ENCODE measurements at regions not wholly inside any gene's neighbourhood (a gene's known extent, or its start where the extent isn't known, plus 50 kb on each side); places are given as distances from the start of the nearest gene placed in this dataset.
A peak's percentile ranks its signal among the peaks of the same experiment; 100 is the strongest.

- intact Hi-C loops (cut with micrococcal nuclease; ENCODE audit: unreplicated experiment): no loop called here
Observed at GRCh38 chr16:85481206-85481605, 131.9 kb upstream of the GSE1 start.

GRCh38 chr16:85481738-85482137 lies 131.4 kb upstream of the GSE1 start:
- TF ChIP-seq REST (IDR thresholded peaks at IDR 0.05; ENCODE audit: insufficient read depth in 1 of 2, low read depth in 2 of 2, low read length in 1 of 2) (no peak), SIN3A (IDR thresholded peaks at IDR 0.05; ENCODE audit: borderline replicate concordance, insufficient read depth, low read depth, low read length) (no peak), POLR2AphosphoS5 (IDR thresholded peaks at IDR 0.05; ENCODE audit: low read depth, low read length) (no peak), CTCF (IDR thresholded peaks at IDR 0.05) (no peak)
- intact Hi-C loops (cut with micrococcal nuclease; ENCODE audit: unreplicated experiment): no loop called here
- Histone ChIP-seq H3K9me3 (ENCODE audit: control insufficient read depth, insufficient read depth, low read depth, low read length) (no peaks in the 10 kb centered on the region), H3K27me3 (ENCODE audit: control insufficient read depth, insufficient read depth, low read length) (no peaks in the 10 kb centered on the region), H3K27ac (ENCODE audit: low read length) (no peak overlapping the region), H3K4me1 (ENCODE audit: control insufficient read depth, insufficient read depth, low read length) (no peaks in the 10 kb centered on the region), H3K4me3 (ENCODE audit: low read depth in 2 of 2, low read length in 2 of 2) (no peak overlapping the region), H3K36me3 (ENCODE audit: control insufficient read depth, insufficient read depth, low read length) (no peaks in the 10 kb centered on the region)
- DNase-seq (ENCODE audit: low read depth, low spot score) (no peak), ATAC-seq (no peak)
- BruUV-seq (replicated peaks): TSS peak; percentile 74
- in situ Hi-C loops (cut with HindIII; ENCODE audit: low pct_unique_long_range_greater_than_20kb, low sequenced_read_pairs): no loop called here
- ChIA-PET CTCF (no interaction called here), POLR2A (interaction anchor here (0.6 kb wide), 1 partner anchor 8 kb away, joined by 3 read pairs; no protein-coding TSS in a partner anchor)

More at GRCh38 chr16:85481206-85481605, 131.9 kb upstream of the GSE1 start:
- no peak for ATAC-seq
- no peak for DNase-seq (ENCODE audit: low read depth, low spot score)
- H3K27ac ChIP-seq (ENCODE audit: low read length): no peak overlapping the region
- ChIA-PET POLR2A (interaction anchor here (0.6 kb wide), 1 partner anchor 9 kb away, joined by 3 read pairs; no protein-coding TSS in a partner anchor), CTCF (no interaction called here)
- no peaks in the 10 kb centered on the region for H3K4me1 ChIP-seq (ENCODE audit: control insufficient read depth, insufficient read depth, low read length)
- no peaks in the 10 kb centered on the region for H3K36me3 ChIP-seq (ENCODE audit: control insufficient read depth, insufficient read depth, low read length)
- no peaks in the 10 kb centered on the region for H3K9me3 ChIP-seq (ENCODE audit: control insufficient read depth, insufficient read depth, low read depth, low read length)
- no peaks in the 10 kb centered on the region for H3K27me3 ChIP-seq (ENCODE audit: control insufficient read depth, insufficient read depth, low read length)
- in situ Hi-C loops (cut with HindIII; ENCODE audit: low pct_unique_long_range_greater_than_20kb, low sequenced_read_pairs): no loop called here
- no peak overlapping the region for H3K4me3 ChIP-seq (ENCODE audit: low read depth in 2 of 2, low read length in 2 of 2)
- BruUV-seq (replicated peaks): no TSS peak
- TF ChIP-seq POLR2AphosphoS5 (IDR thresholded peaks at IDR 0.05; ENCODE audit: low read depth, low read length): no peak
- TF ChIP-seq TCF7L2 (IDR thresholded peaks at IDR 0.05; ENCODE audit: low read depth, low read length): no peak
- TF ChIP-seq SIN3A (IDR thresholded peaks at IDR 0.05; ENCODE audit: borderline replicate concordance, insufficient read depth, low read depth, low read length): no peak
- no peak for TF ChIP-seq CTCF (IDR thresholded peaks at IDR 0.05)
- no peak for TF ChIP-seq REST (IDR thresholded peaks at IDR 0.05; ENCODE audit: insufficient read depth in 1 of 2, low read depth in 2 of 2, low read length in 1 of 2)
